ENCODE measurements at regions not wholly inside any gene's neighbourhood (a gene's known extent, or its start where the extent isn't known, plus 50 kb on each side); places are given as distances from the start of the nearest gene placed in this dataset.

DNA sequence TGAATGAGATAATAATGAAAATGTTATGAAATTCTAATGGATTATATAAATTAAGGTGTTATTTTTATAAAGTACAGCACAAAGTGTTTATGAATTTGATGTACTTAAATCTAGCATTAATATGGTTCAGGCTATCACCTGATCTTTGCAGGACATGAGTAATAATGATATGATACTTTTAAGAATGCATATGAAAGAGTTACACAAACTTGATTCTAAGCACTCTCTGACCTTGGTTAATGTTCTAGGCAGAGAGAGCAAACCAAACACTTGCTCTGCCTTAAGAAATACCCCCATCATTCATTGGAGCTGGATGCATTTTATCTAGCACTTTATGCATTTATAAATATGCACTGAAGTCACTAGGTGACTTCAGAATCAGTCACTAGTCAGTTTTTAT is 942.2 kb upstream of the CDH8 start:
- Histone ChIP-seq H3K27me3 (ENCODE audit: insufficient read depth, poor library complexity, severe bottlenecking) (no peaks in the 10 kb centered on the region), H3K27ac (replicated peaks) (no peak overlapping the region), H3K4me3 (replicated peaks; ENCODE audit: insufficient read depth, low read length) (no peak overlapping the region)
- no peak for DNase-seq (ENCODE audit: low read depth in 1 of 2, low spot score in 1 of 2)
- TF ChIP-seq REST (IDR thresholded peaks at IDR 0.05; ENCODE audit: insufficient replicate concordance, low read depth) (no peak), SPI1 (IDR thresholded peaks at IDR 0.05; ENCODE audit: borderline replicate concordance, low read depth) (no peak), POLR2AphosphoS5 (IDR thresholded peaks at IDR 0.05; ENCODE audit: low read depth) (no peak), GABPA (IDR thresholded peaks at IDR 0.05; ENCODE audit: low read depth) (no peak), CTCF (IDR thresholded peaks at IDR 0.05; ENCODE audit: insufficient read depth, low read length) (no peak)

DNA sequence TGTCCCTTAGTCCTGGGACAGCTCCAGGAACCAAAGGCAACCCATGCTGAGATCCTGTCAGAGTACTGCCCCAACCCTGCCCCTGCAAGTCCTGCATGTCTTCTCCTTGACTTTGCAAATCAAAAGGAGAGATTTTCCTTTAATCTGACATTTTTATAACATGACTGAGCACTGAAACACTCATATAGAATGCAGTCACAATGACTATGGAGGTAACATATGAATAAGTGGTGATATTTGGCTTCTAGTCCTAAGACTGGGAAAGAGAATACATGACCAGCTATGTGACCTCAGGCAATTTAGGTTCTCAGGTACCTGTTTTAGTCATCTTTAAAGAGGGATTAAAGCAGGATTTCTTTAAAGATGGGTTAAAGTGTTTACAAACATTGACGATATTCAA is 941.6 kb upstream of the CDH8 start:
- TF ChIP-seq GABPA (IDR thresholded peaks at IDR 0.05; ENCODE audit: low read depth) (no peak), SPI1 (IDR thresholded peaks at IDR 0.05; ENCODE audit: borderline replicate concordance, low read depth) (no peak), CTCF (IDR thresholded peaks at IDR 0.05; ENCODE audit: insufficient read depth, low read length) (no peak), REST (IDR thresholded peaks at IDR 0.05; ENCODE audit: insufficient replicate concordance, low read depth) (no peak), POLR2AphosphoS5 (IDR thresholded peaks at IDR 0.05; ENCODE audit: low read depth) (no peak)
- no peak for DNase-seq (ENCODE audit: low read depth in 1 of 2, low spot score in 1 of 2)
- no peak overlapping the region for H3K4me3 ChIP-seq (replicated peaks; ENCODE audit: insufficient read depth, low read length)
- H3K27ac ChIP-seq (replicated peaks) = no peak overlapping the region
- no peaks in the 10 kb centered on the region for H3K27me3 ChIP-seq (ENCODE audit: insufficient read depth, poor library complexity, severe bottlenecking)

DNA sequence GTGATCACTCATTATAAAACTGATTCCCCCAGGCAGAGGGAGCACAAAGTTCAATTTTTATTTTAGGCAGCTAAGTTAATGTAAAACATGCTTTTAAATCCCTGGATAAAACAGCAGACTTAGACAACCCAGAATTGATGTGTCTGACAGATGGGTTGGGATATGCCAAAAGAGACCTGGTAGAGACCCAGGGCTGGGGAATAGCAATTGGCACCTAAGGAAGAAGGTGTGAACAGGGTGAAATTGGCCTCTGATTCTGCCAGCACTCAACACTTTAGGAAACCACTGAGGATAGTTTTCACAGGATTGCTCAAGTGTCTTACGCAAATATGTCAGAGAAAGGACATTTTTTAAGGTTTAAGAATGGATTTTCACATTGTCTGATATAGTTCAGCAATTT is 938.2 kb upstream of the CDH8 start:
- H3K4me3 ChIP-seq (replicated peaks; ENCODE audit: insufficient read depth, low read length) = no peak overlapping the region
- H3K27me3 ChIP-seq (ENCODE audit: insufficient read depth, poor library complexity, severe bottlenecking) = no peaks in the 10 kb centered on the region
- no peak for TF ChIP-seq GABPA (IDR thresholded peaks at IDR 0.05; ENCODE audit: low read depth)
- no peak for TF ChIP-seq CTCF (IDR thresholded peaks at IDR 0.05; ENCODE audit: insufficient read depth, low read length)
- TF ChIP-seq REST (IDR thresholded peaks at IDR 0.05; ENCODE audit: insufficient replicate concordance, low read depth) = no peak
- no peak for TF ChIP-seq POLR2AphosphoS5 (IDR thresholded peaks at IDR 0.05; ENCODE audit: low read depth)
- TF ChIP-seq SPI1 (IDR thresholded peaks at IDR 0.05; ENCODE audit: borderline replicate concordance, low read depth) = no peak
- DNase-seq (ENCODE audit: low read depth in 1 of 2, low spot score in 1 of 2) = no peak
- H3K27ac ChIP-seq (replicated peaks) = no peak overlapping the region

All from HL-60 (cell line).